ENCODE measurements at regions not wholly inside any gene's neighbourhood (a gene's known extent, or its start where the extent isn't known, plus 50 kb on each side); places are given as distances from the start of the nearest gene placed in this dataset.
"Not testable (repeated sequence)": the region's sequence is repeated elsewhere in the genome, so short reads cannot be mapped to it uniquely, and the experiment has no call there.

DNA sequence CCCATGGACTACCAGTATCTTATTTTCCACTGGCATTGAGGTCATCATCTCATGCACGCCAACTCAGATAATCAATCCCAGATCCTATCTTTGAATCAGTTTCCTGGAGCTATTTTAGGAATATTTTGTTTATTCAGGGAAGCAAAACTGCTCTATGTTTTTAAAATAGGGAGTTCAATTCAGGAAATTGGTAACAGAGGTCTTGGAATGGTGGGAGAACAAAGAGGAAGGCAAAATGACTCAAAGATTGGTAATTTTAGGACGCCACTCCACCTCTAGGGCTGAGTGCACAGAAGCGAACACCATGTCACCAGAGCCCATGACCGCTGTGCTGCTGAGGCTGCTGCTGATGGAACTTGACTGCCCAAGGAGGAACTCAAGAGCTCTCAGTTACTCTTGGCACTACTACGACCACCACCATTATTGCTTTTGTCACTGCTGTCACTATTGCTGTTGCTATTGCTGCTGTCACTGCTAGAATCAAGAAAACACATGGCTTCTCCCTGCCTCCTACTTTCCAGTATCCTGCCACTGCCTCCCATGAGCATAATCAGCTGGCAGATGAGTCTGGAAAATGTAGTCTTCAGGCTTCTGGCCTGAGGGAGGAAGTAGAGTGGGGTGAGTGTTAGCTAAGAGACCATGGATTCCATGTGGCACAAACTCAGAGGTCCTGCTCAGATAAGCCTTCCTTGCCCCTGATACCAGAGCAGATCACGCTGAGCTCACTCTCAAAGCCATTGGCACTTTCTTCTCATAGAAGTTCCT lies 71.6 kb upstream of the CNIH3 start:
- TF ChIP-seq, protein P1, sequence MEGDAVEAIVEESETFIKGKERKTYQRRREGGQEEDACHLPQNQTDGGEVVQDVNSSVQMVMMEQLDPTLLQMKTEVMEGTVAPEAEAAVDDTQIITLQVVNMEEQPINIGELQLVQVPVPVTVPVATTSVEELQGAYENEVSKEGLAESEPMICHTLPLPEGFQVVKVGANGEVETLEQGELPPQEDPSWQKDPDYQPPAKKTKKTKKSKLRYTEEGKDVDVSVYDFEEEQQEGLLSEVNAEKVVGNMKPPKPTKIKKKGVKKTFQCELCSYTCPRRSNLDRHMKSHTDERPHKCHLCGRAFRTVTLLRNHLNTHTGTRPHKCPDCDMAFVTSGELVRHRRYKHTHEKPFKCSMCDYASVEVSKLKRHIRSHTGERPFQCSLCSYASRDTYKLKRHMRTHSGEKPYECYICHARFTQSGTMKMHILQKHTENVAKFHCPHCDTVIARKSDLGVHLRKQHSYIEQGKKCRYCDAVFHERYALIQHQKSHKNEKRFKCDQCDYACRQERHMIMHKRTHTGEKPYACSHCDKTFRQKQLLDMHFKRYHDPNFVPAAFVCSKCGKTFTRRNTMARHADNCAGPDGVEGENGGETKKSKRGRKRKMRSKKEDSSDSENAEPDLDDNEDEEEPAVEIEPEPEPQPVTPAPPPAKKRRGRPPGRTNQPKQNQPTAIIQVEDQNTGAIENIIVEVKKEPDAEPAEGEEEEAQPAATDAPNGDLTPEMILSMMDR (IDR thresholded peaks at IDR 0.05) = no peak
- no peaks in the 10 kb centered on the region for H3K27me3 ChIP-seq
- no peaks in the 10 kb centered on the region for H3K36me3 ChIP-seq
- DNase-seq = no peak
- no peak overlapping the region for H3K4me3 ChIP-seq
- ATAC-seq = no peak
- H3K4me1 ChIP-seq = no peaks in the 10 kb centered on the region
- no peaks in the 10 kb centered on the region for H3K9me3 ChIP-seq
- intact Hi-C loops (cut with DNase I) = no loop called here
- no peak overlapping the region for H3K27ac ChIP-seq

DNA sequence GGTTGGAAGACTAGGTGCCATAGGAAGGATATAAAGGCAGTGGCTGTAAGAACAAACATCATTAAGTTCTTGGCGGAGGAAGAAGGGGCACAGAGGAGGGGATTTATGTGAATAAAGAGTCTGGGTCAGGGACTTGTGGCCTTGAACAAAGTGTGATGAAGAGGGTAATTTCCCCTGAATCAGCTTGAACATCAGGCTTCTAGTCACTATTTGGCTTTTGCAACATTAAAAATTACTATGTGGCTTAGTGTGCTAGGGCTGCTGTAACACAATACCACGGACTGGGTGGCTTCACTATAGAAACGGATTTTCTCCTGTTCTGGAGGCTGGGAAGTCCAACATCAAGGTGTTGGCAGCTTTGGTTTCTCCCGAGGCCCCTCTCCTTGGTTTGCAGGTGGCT lies 70.5 kb upstream of the CNIH3 start:
- H3K4me1 ChIP-seq = no peaks in the 10 kb centered on the region
- H3K4me3 ChIP-seq = no peak overlapping the region
- H3K36me3 ChIP-seq = no peaks in the 10 kb centered on the region
- H3K27ac ChIP-seq = no peak overlapping the region
- no peaks in the 10 kb centered on the region for H3K9me3 ChIP-seq
- TF ChIP-seq, protein P1 (IDR thresholded peaks at IDR 0.05) = no peak
- no peaks in the 10 kb centered on the region for H3K27me3 ChIP-seq
- intact Hi-C loops (cut with DNase I) = no loop called here
- ATAC-seq (no peak), DNase-seq (no peak)

GRCh38 chr1:224548676-224549075 lies 67.4 kb upstream of the CNIH3 start:
- no peak overlapping the region for H3K27ac ChIP-seq
- intact Hi-C loops (cut with DNase I) = no loop called here
- H3K36me3 ChIP-seq = no peaks in the 10 kb centered on the region
- no peaks in the 10 kb centered on the region for H3K27me3 ChIP-seq
- no peaks in the 10 kb centered on the region for H3K9me3 ChIP-seq
- ATAC-seq (no peak), DNase-seq (no peak)
- no peak overlapping the region for H3K4me3 ChIP-seq
- TF ChIP-seq, protein P1 (IDR thresholded peaks at IDR 0.05) = no peak
- H3K4me1 ChIP-seq = no peaks in the 10 kb centered on the region

GRCh38 chr1:224551189-224551588 lies 64.9 kb upstream of the CNIH3 start:
- intact Hi-C loops (cut with DNase I); H3K36me3 ChIP-seq; DNase-seq; H3K4me3 ChIP-seq; ATAC-seq; H3K27ac ChIP-seq; H3K9me3 ChIP-seq; H3K4me1 ChIP-seq; H3K27me3 ChIP-seq: not testable (repeated sequence)

- ATAC-seq = no peak
- no peak overlapping the region for H3K4me3 ChIP-seq
- H3K27ac ChIP-seq = no peak overlapping the region
- intact Hi-C loops (cut with DNase I) = no loop called here
- no peaks in the 10 kb centered on the region for H3K27me3 ChIP-seq
- DNase-seq = no peak
- TF ChIP-seq, protein P1 (IDR thresholded peaks at IDR 0.05) = no peak
- no peaks in the 10 kb centered on the region for H3K9me3 ChIP-seq
- no peaks in the 10 kb centered on the region for H3K4me1 ChIP-seq
- no peaks in the 10 kb centered on the region for H3K36me3 ChIP-seq
Measured at GRCh38 chr1:224554056-224554455, 62.1 kb upstream of the CNIH3 start.

DNA sequence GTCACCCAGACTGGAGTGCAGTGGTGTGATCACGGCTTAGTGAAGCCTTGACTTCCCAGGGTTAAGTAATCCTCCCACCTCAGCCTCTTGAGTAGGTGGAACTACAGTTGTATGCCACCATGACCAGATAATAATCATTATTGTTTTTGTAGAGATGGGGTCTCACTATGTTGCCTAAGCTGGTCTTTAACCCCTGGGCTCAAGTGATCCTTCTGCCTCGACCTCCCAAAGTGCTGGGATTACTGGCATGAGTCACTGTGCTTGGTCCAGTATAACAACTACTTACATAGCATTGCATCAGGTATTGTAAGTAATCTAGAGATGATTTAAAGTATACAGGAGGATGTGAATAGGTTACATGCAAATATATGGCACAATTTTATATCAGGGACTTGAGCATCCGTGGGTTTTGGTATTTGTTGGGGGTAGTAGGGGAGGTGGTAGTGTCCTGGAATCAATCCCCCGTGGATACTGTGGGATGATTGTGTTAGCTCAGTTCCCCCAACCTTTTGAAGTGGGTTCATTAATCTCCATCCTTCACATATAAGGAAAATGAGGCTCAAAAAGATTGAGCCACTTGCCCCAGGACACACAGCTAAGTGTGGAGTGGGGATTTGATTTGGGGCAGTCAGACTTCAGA lies 61.4 kb upstream of the CNIH3 start:
- TF ChIP-seq, protein P1 (IDR thresholded peaks at IDR 0.05) = no peak
- Histone ChIP-seq H3K27me3 (no peaks in the 10 kb centered on the region), H3K36me3 (no peaks in the 10 kb centered on the region), H3K9me3 (no peaks in the 10 kb centered on the region), H3K27ac (no peak overlapping the region), H3K4me1 (no peaks in the 10 kb centered on the region), H3K4me3 (no peak overlapping the region)
- DNase-seq = no peak
- no peak for ATAC-seq
- intact Hi-C loops (cut with DNase I) = no loop called here

Measured in upper lobe of right lung (tissue), 1 donor.